22Rv1 (cell line): ENCODE measurements at regions not wholly inside any gene's neighbourhood (a gene's known extent, or its start where the extent isn't known, plus 50 kb on each side); places are given as distances from the start of the nearest gene placed in this dataset.

Experiments used
- H3K27ac ChIP-seq: fragments of 450-650 bp; 2 replicates; pipeline ENCODE4 v1.5.1; 2017
- CTCF ChIP-seq: fragments of 450-650 bp; IDR thresholded peaks from 2 replicates; pipeline ENCODE4 v1.5.1; 2017; ENCODE audit warnings: mild to moderate bottlenecking
- ZFX ChIP-seq: fragments of 450-650 bp; IDR thresholded peaks from 2 replicates; pipeline ENCODE4 v1.6.1; 2017; ENCODE audit warnings: antibody characterized with exemption, borderline replicate concordance

- TF ChIP-seq CTCF (no peak), ZFX (no peak)
- no peak overlapping the region for H3K27ac ChIP-seq
These were observed 140.0 kb downstream of the GRIN2B start for GRCh38 chr12:13841358-13841757.

GRCh38 chr12:13839365-13840336, 141.8 kb downstream of the GRIN2B start:
- no peak overlapping the region for H3K27ac ChIP-seq
- no peak for TF ChIP-seq CTCF
- TF ChIP-seq ZFX, result no peak

GRCh38 chr12:13836099-13836498, 145.3 kb downstream of the GRIN2B start:
- H3K27ac ChIP-seq, result no peak overlapping the region
- TF ChIP-seq ZFX (no peak), CTCF (no peak)

- TF ChIP-seq ZFX, result no peak
- H3K27ac ChIP-seq, result no peak overlapping the region
These were observed 145.8 kb downstream of the GRIN2B start for GRCh38 chr12:13835652-13836051.

GRCh38 chr12:13834241-13834640, 147.2 kb downstream of the GRIN2B start:
- TF ChIP-seq CTCF (no peak), ZFX (no peak)
- H3K27ac ChIP-seq, result no peak overlapping the region

- H3K27ac ChIP-seq, result no peak overlapping the region
- no peak for TF ChIP-seq CTCF
- TF ChIP-seq ZFX, result no peak
These were observed 164.3 kb downstream of the GRIN2B start for GRCh38 chr12:13817131-13817530.

GRCh38 chr12:13816394-13816793, 165.0 kb downstream of the GRIN2B start:
- TF ChIP-seq ZFX, result no peak
- TF ChIP-seq CTCF, result no peak

More at GRCh38 chr12:13816394-13816793, 165.0 kb downstream of the GRIN2B start:
- H3K27ac ChIP-seq, result no peak overlapping the region
